Fibroblast of the aortic adventitia (primary cell): ENCODE measurements at regions not wholly inside any gene's neighbourhood (a gene's known extent, or its start where the extent isn't known, plus 50 kb on each side); places are given as distances from the start of the nearest gene placed in this dataset.
"Not testable (repeated sequence)": the region's sequence is repeated elsewhere in the genome, so short reads cannot be mapped to it uniquely, and the experiment has no call there.

ENCODE experiments used
- DNase-seq: peaks from one replicate; pipeline ENCODE4 v3.0.0-alpha.2; 2010; ENCODE audit warnings: low read depth
- H3K4me3 ChIP-seq: 2 replicates; pipeline ENCODE4 v1.5.1; 2011; ENCODE audit warnings: low read depth, mild to moderate bottlenecking, control low read depth, low read length, moderate library complexity
- CTCF ChIP-seq: IDR thresholded peaks from 2 replicates; pipeline ENCODE4 v1.5.1; 2011; ENCODE audit warnings: mild to moderate bottlenecking, low read length, control low read depth, inconsistent platforms; ENCODE audit not compliant: insufficient read depth

DNA sequence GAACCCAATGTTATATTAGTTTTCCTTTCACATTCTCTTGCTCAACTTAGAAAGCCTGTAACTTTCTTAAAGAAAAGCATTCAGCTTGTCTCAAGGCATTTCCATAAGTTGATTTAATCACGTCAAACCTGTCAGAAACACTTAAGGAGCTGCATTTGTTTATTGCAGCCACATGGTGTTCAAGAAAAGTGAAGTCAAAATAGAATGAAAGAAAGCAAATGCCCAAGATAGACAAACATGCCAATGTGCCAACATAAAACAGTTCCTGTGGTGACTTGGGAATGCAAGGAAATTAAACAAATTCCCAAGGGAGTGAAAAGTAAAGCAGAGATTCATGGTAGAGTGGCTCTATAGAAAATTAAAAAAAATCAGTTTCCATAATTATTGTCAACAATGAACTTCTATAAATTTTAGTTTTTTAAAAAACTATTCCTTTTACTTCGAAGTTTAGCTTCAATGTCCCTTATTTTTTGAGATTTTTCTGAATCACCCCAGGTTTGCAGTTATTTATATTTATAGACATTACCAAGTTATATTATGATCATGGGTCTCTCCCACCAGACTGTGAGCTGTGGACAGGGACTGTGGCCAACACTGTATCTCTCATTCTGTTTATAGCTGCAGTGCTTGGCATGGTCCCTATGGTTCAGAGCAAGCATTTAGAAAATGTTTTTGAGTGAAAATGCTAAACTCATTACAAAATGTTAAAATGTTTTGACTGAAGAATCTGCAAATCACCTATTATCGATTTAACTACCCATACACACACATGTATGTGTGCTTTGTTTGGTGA is 887.4 kb downstream of the REEP3 start:
- no peak for TF ChIP-seq CTCF
- H3K4me3 ChIP-seq: no peak overlapping the region
- no peak for DNase-seq

- no peak for DNase-seq
- TF ChIP-seq CTCF: no peak
- no peak overlapping the region for H3K4me3 ChIP-seq
Measured at GRCh38 chr10:64409349-64409748, 888.1 kb downstream of the REEP3 start.

DNA sequence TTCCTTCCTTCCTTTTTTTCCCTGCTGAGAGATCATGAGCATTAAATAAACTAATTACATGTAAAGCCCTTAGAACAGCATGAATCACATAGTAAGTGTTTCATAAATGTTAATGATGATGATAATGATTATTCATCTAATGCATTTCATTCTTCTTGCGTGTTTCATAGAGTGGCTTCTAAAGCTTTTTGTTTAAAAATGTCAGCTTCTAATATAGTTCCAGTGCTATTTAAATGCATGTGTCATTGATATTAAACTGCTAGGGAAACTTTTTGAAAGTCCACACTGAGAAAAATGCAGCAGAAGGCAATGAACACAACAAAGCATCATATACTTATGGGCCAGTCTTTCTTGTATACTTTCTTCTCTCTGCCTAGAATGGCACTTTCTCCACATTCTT is 894.8 kb downstream of the REEP3 start:
- H3K4me3 ChIP-seq: no peak overlapping the region
- TF ChIP-seq CTCF: no peak
- DNase-seq: no peak

DNA sequence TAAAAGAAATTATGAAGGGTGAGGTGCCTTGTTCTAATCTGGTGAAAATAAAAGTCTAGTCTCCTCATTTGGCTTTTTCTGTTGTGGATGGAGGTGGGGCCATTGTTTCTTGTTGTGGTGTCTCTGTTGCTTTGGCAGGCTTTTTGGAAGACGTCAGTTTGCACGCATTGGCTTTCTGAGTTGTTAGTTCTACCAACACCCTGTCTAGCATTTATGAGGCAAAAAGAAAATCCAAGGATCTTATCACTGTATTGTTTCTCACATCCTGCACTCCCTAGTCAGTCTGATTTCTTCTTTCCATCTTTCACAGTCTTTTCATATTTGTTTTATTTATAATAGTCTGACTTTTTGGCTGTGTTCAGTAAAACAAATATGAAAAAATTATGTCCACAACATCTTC is 898.3 kb downstream of the REEP3 start:
- DNase-seq: no peak
- H3K4me3 ChIP-seq: no peak overlapping the region
- no peak for TF ChIP-seq CTCF

- no peak overlapping the region for H3K4me3 ChIP-seq
- no peak for TF ChIP-seq CTCF
- no peak for DNase-seq
Measured at GRCh38 chr10:64426745-64427144, 905.5 kb downstream of the REEP3 start.

GRCh38 chr10:64430690-64431323 is 909.6 kb downstream of the REEP3 start:
- H3K4me3 ChIP-seq: no peak overlapping the region
- TF ChIP-seq CTCF: no peak
- no peak for DNase-seq

DNA sequence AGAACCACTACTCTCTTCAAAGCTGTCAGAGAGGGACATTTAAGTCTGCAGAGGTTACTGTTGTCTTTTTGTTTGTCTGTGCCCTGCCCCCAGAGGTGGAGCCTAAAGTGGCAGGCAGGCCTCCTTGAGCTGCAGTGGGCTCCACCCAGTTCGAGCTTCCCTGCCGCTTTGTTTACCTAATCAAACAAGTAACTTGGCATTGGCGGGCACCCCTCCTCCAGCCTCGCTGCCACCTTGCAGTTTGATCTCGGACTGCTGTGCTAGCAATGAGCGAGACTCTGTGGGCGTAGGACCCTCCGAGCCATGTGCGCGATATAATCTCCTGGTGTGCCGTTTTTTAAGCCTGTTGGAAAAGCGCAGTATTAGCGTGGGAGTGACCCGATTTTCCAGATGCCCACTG is 920.7 kb downstream of the REEP3 start:
- not testable (repeated sequence) for DNase-seq, H3K4me3 ChIP-seq
